ENCODE measurements at regions not wholly inside any gene's neighbourhood (a gene's known extent, or its start where the extent isn't known, plus 50 kb on each side); places are given as distances from the start of the nearest gene placed in this dataset.
A peak's percentile ranks its signal among the peaks of the same experiment; 100 is the strongest.

DNA sequence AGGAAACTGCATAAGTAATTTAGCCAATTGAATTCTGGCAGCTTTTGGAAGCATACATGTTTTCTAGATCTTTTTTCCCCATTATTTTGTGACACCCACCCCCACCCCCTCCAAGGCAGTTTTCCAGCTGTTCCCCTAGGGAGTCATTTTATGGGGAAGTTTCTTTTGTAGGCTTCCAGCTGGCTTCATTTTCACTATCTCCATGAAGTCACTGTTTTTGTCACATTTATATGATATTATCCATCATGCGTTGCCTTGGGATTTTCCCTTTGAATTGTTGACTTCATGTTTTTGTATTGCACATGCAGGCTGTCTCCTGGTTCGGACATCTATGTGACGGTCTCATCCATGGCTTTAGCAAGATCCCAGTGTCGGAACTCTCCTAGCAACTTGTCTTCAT is 233.6 kb upstream of the RGS6 start:
- Histone ChIP-seq H3K27ac (ENCODE audit: low read depth in 1 of 2, low read length in 1 of 2) (no peak overlapping the region), H3K9me3 (ENCODE audit: control insufficient read depth in 4 of 4, insufficient read depth in 3 of 4, low read length in 3 of 4) (no peaks in the 10 kb centered on the region), H3K36me3 (ENCODE audit: control insufficient read depth in 4 of 4, insufficient read depth in 4 of 4, low read length in 4 of 4) (peaks cover 0 to 4% (median 0%) of the 10 kb centered on the region in 4 donors), H3K9ac (ENCODE audit: insufficient read depth in 1 of 2, low read length in 2 of 2) (no peak overlapping the region), H3K4me3 (no peak overlapping the region), H3K4me1 (ENCODE audit: control insufficient read depth in 5 of 5, insufficient read depth in 5 of 5, low read length in 5 of 5) (peaks cover 2 to 52% (median 10%) of the 10 kb centered on the region in 5 donors), H3K27me3 (ENCODE audit: control insufficient read depth in 3 of 3, insufficient read depth in 3 of 3, low read length in 2 of 3) (no peaks in the 10 kb centered on the region)
- 88 to 94% methylated on average over 4 of the region's 4 CpGs for WGBS, 2 donors
- DNase-seq (peak; percentile 63 to 87 (median 87)), ATAC-seq (ENCODE audit: insufficient read depth, low FRiP score) (no peak)
- TF ChIP-seq, protein P1, sequence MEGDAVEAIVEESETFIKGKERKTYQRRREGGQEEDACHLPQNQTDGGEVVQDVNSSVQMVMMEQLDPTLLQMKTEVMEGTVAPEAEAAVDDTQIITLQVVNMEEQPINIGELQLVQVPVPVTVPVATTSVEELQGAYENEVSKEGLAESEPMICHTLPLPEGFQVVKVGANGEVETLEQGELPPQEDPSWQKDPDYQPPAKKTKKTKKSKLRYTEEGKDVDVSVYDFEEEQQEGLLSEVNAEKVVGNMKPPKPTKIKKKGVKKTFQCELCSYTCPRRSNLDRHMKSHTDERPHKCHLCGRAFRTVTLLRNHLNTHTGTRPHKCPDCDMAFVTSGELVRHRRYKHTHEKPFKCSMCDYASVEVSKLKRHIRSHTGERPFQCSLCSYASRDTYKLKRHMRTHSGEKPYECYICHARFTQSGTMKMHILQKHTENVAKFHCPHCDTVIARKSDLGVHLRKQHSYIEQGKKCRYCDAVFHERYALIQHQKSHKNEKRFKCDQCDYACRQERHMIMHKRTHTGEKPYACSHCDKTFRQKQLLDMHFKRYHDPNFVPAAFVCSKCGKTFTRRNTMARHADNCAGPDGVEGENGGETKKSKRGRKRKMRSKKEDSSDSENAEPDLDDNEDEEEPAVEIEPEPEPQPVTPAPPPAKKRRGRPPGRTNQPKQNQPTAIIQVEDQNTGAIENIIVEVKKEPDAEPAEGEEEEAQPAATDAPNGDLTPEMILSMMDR (IDR thresholded peaks at IDR 0.05; ENCODE audit: control extremely low read depth, extremely low read depth), result no peak

DNA sequence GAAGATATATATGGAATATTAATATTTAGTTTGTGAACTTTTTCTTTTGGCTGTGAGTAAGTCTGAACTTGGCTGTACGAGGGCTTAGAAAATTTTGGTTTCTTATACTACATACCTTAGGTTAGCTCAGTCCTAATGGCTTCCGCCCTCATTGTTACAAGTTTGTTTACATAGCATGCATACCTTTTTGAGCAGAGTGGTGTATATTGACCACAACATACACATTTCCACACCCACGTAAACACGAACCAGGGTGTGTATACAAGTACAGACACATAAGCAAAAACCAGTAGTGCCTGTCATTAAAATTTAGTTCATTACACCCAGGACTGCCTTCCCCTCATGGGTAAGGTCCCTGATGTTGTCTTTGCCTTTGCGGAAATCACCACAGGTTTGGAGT is 230.2 kb upstream of the RGS6 start:
- no peaks in the 10 kb centered on the region for H3K27me3 ChIP-seq (ENCODE audit: control insufficient read depth in 3 of 3, insufficient read depth in 3 of 3, low read length in 2 of 3)
- TF ChIP-seq, protein P1 (IDR thresholded peaks at IDR 0.05; ENCODE audit: control extremely low read depth, extremely low read depth), result no peak
- H3K4me3 ChIP-seq, result no peak overlapping the region
- peaks cover 0 to 1% (median 0%) of the 10 kb centered on the region in 4 donors for H3K9me3 ChIP-seq (ENCODE audit: control insufficient read depth in 4 of 4, insufficient read depth in 3 of 4, low read length in 3 of 4)
- H3K27ac ChIP-seq (ENCODE audit: low read depth in 1 of 2, low read length in 1 of 2), result no peak overlapping the region
- ATAC-seq (ENCODE audit: insufficient read depth, low FRiP score), result no peak
- H3K36me3 ChIP-seq (ENCODE audit: control insufficient read depth in 4 of 4, insufficient read depth in 4 of 4, low read length in 4 of 4), result peaks cover 0 to 10% (median 4%) of the 10 kb centered on the region in 4 donors
- WGBS, 2 donors, result 76 to 86% methylated on average over 5 of the region's 5 CpGs
- DNase-seq, result no peak
- peaks cover 2 to 50% (median 6%) of the 10 kb centered on the region in 5 donors for H3K4me1 ChIP-seq (ENCODE audit: control insufficient read depth in 5 of 5, insufficient read depth in 5 of 5, low read length in 5 of 5)
- no peak overlapping the region for H3K9ac ChIP-seq (ENCODE audit: insufficient read depth in 1 of 2, low read length in 2 of 2)

DNA sequence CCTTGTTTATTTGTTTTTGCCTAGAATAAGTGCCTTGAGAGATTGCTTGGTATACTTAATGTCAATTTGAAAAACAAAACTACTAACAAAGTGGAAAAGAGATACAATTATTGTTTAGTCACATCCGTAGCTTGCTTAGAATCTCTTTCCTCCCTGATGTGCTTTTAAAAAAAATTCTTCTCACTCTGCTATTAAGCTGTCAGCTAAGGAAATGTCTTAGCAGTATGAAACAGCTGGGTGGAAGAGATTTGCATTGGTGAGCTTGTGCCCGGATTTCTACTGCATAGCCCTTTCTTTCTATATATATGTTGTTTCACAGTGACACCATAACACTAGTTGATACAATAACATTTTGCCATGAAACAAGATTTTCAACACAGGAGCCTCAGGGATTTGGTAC is 229.4 kb upstream of the RGS6 start:
- peaks cover 2 to 42% (median 5%) of the 10 kb centered on the region in 5 donors for H3K4me1 ChIP-seq (ENCODE audit: control insufficient read depth in 5 of 5, insufficient read depth in 5 of 5, low read length in 5 of 5)
- TF ChIP-seq, protein P1 (IDR thresholded peaks at IDR 0.05; ENCODE audit: control extremely low read depth, extremely low read depth), result no peak
- no peak overlapping the region for H3K27ac ChIP-seq (ENCODE audit: low read depth in 1 of 2, low read length in 1 of 2)
- peaks cover 0 to 11% (median 5%) of the 10 kb centered on the region in 4 donors for H3K36me3 ChIP-seq (ENCODE audit: control insufficient read depth in 4 of 4, insufficient read depth in 4 of 4, low read length in 4 of 4)
- H3K9me3 ChIP-seq (ENCODE audit: control insufficient read depth in 4 of 4, insufficient read depth in 3 of 4, low read length in 3 of 4), result peaks cover 0 to 1% (median 0%) of the 10 kb centered on the region in 4 donors
- peak in 2 of 3 donors; percentile 87 to 90 for DNase-seq
- no peaks in the 10 kb centered on the region for H3K27me3 ChIP-seq (ENCODE audit: control insufficient read depth in 3 of 3, insufficient read depth in 3 of 3, low read length in 2 of 3)
- no peak for ATAC-seq (ENCODE audit: insufficient read depth, low FRiP score)
- no peak overlapping the region for H3K4me3 ChIP-seq
- no peak overlapping the region for H3K9ac ChIP-seq (ENCODE audit: insufficient read depth in 1 of 2, low read length in 2 of 2)
- WGBS, 2 donors, result 56 to 64% methylated on average over 2 of the region's 2 CpGs

DNA sequence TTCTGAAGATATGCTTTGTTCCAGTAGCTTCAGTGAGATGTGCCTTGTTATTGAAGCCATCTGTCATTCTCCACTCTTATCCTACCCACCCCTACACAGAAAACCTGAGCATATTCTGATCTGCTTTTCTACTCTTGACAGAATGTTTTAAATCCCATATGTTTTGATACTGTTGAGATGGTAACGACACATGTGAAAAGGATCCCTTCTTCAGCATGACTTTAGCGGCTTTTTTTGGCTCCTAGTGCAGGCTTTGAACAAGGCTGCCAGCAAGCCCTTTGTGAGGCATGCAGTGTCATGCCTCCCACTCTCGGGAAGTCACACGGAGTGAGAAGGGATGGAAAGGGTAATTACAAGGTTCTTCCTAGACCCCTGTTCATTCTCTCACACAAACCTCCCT is 228.8 kb upstream of the RGS6 start:
- 79 to 85% methylated on average over 4 of the region's 4 CpGs for WGBS, 2 donors

More for the DNA sequence above, 228.8 kb upstream of the RGS6 start:
- no peak overlapping the region for H3K9ac ChIP-seq (ENCODE audit: insufficient read depth in 1 of 2, low read length in 2 of 2)
- H3K4me1 ChIP-seq (ENCODE audit: control insufficient read depth in 5 of 5, insufficient read depth in 5 of 5, low read length in 5 of 5), result peaks cover 0 to 36% (median 3%) of the 10 kb centered on the region in 5 donors
- DNase-seq (peak; percentile 87 to 91 (median 90)), ATAC-seq (ENCODE audit: insufficient read depth, low FRiP score) (no peak)
- H3K4me3 ChIP-seq, result no peak overlapping the region
- peaks cover 0 to 1% (median 0%) of the 10 kb centered on the region in 4 donors for H3K9me3 ChIP-seq (ENCODE audit: control insufficient read depth in 4 of 4, insufficient read depth in 3 of 4, low read length in 3 of 4)
- peaks cover 0 to 11% (median 4%) of the 10 kb centered on the region in 4 donors for H3K36me3 ChIP-seq (ENCODE audit: control insufficient read depth in 4 of 4, insufficient read depth in 4 of 4, low read length in 4 of 4)
- TF ChIP-seq, protein P1 (IDR thresholded peaks at IDR 0.05; ENCODE audit: control extremely low read depth, extremely low read depth), result no peak
- no peak overlapping the region for H3K27ac ChIP-seq (ENCODE audit: low read depth in 1 of 2, low read length in 1 of 2)
- H3K27me3 ChIP-seq (ENCODE audit: control insufficient read depth in 3 of 3, insufficient read depth in 3 of 3, low read length in 2 of 3), result no peaks in the 10 kb centered on the region

Data from lung (tissue), 11 donors.